ENCODE measurements at regions not wholly inside any gene's neighbourhood (a gene's known extent, or its start where the extent isn't known, plus 50 kb on each side); places are given as distances from the start of the nearest gene placed in this dataset.
"Not testable (repeated sequence)": the region's sequence is repeated elsewhere in the genome, so short reads cannot be mapped to it uniquely, and the experiment has no call there.

GRCh38 chr6:28831683-28832082 is 92.1 kb downstream of the TRIM27 start:
- TF ChIP-seq CTCF (conservative IDR thresholded peaks at IDR 0.05; ENCODE audit: low read depth, low read length); EZH2 (IDR thresholded peaks at IDR 0.05; ENCODE audit: borderline replicate concordance, low read depth, low read length, poor library complexity, severe bottlenecking): not testable (repeated sequence)
